ENCODE measurements at regions not wholly inside any gene's neighbourhood (a gene's known extent, or its start where the extent isn't known, plus 50 kb on each side); places are given as distances from the start of the nearest gene placed in this dataset.
"Not testable (repeated sequence)": the region's sequence is repeated elsewhere in the genome, so short reads cannot be mapped to it uniquely, and the experiment has no call there.

GRCh38 chr14:83147006-83147405 is 1613.4 kb upstream of the SEL1L start:
- no peak overlapping the region for H3K4me3 ChIP-seq
- no peaks in the 10 kb centered on the region for H3K36me3 ChIP-seq
- no peaks in the 10 kb centered on the region for H3K27me3 ChIP-seq
- no peaks in the 10 kb centered on the region for H3K9me3 ChIP-seq (replicated peaks)
- H3K27ac ChIP-seq = no peak overlapping the region
- no peak for DNase-seq
- H3K4me1 ChIP-seq = no peaks in the 10 kb centered on the region

- H3K4me1 ChIP-seq = no peaks in the 10 kb centered on the region
- H3K27ac ChIP-seq = no peak overlapping the region
- no peaks in the 10 kb centered on the region for H3K9me3 ChIP-seq (replicated peaks)
- H3K27me3 ChIP-seq = no peaks in the 10 kb centered on the region
- H3K36me3 ChIP-seq = no peaks in the 10 kb centered on the region
- no peak overlapping the region for H3K4me3 ChIP-seq
- DNase-seq = no peak
Observed at GRCh38 chr14:83151571-83151970, 1617.9 kb upstream of the SEL1L start.

- Histone ChIP-seq H3K27me3 (no peaks in the 10 kb centered on the region), H3K4me1 (no peaks in the 10 kb centered on the region), H3K27ac (no peak overlapping the region), H3K9me3 (replicated peaks) (no peaks in the 10 kb centered on the region), H3K4me3 (no peak overlapping the region), H3K36me3 (no peaks in the 10 kb centered on the region)
- no peak for DNase-seq
Observed at GRCh38 chr14:83153081-83153480, 1619.4 kb upstream of the SEL1L start.

- no peak overlapping the region for H3K4me3 ChIP-seq
- no peak for DNase-seq
- H3K4me1 ChIP-seq = no peaks in the 10 kb centered on the region
- no peaks in the 10 kb centered on the region for H3K9me3 ChIP-seq (replicated peaks)
- H3K27me3 ChIP-seq = no peaks in the 10 kb centered on the region
- H3K27ac ChIP-seq = no peak overlapping the region
- no peaks in the 10 kb centered on the region for H3K36me3 ChIP-seq
Observed at GRCh38 chr14:83162361-83162929, 1628.8 kb upstream of the SEL1L start.

GRCh38 chr14:83163016-83163415 is 1629.4 kb upstream of the SEL1L start:
- no peaks in the 10 kb centered on the region for H3K27me3 ChIP-seq
- no peaks in the 10 kb centered on the region for H3K9me3 ChIP-seq (replicated peaks)
- no peak overlapping the region for H3K27ac ChIP-seq
- no peak overlapping the region for H3K4me3 ChIP-seq
- no peaks in the 10 kb centered on the region for H3K4me1 ChIP-seq
- H3K36me3 ChIP-seq = no peaks in the 10 kb centered on the region
- no peak for DNase-seq

- Histone ChIP-seq H3K27ac (no peak overlapping the region), H3K4me1 (no peaks in the 10 kb centered on the region), H3K27me3 (no peaks in the 10 kb centered on the region), H3K9me3 (replicated peaks) (no peaks in the 10 kb centered on the region), H3K4me3 (no peak overlapping the region), H3K36me3 (no peaks in the 10 kb centered on the region)
- no peak for DNase-seq
Observed at GRCh38 chr14:83164016-83164415, 1630.4 kb upstream of the SEL1L start.

- Histone ChIP-seq H3K4me3 (no peak overlapping the region), H3K36me3 (no peaks in the 10 kb centered on the region), H3K4me1 (no peaks in the 10 kb centered on the region), H3K27me3 (no peaks in the 10 kb centered on the region), H3K9me3 (replicated peaks) (no peaks in the 10 kb centered on the region), H3K27ac (no peak overlapping the region)
- DNase-seq = no peak
Observed at GRCh38 chr14:83164591-83164990, 1630.9 kb upstream of the SEL1L start.

- H3K27ac ChIP-seq = no peak overlapping the region
- no peaks in the 10 kb centered on the region for H3K4me1 ChIP-seq
- no peaks in the 10 kb centered on the region for H3K36me3 ChIP-seq
- H3K27me3 ChIP-seq = no peaks in the 10 kb centered on the region
- DNase-seq = no peak
- H3K4me3 ChIP-seq = no peak overlapping the region
- H3K9me3 ChIP-seq (replicated peaks) = no peaks in the 10 kb centered on the region
Observed at GRCh38 chr14:83170165-83170564, 1636.5 kb upstream of the SEL1L start.

GRCh38 chr14:83171761-83172160 is 1638.1 kb upstream of the SEL1L start:
- no peaks in the 10 kb centered on the region for H3K27me3 ChIP-seq
- H3K27ac ChIP-seq = no peak overlapping the region
- no peaks in the 10 kb centered on the region for H3K4me1 ChIP-seq
- H3K4me3 ChIP-seq = no peak overlapping the region
- H3K9me3 ChIP-seq (replicated peaks) = no peaks in the 10 kb centered on the region
- DNase-seq = no peak
- H3K36me3 ChIP-seq = no peaks in the 10 kb centered on the region

GRCh38 chr14:83172363-83172762 is 1638.7 kb upstream of the SEL1L start:
- DNase-seq = no peak

GRCh38 chr14:83173687-83174086 is 1640.0 kb upstream of the SEL1L start:
- H3K4me3 ChIP-seq = no peak overlapping the region
- no peaks in the 10 kb centered on the region for H3K36me3 ChIP-seq
- no peaks in the 10 kb centered on the region for H3K9me3 ChIP-seq (replicated peaks)
- DNase-seq = no peak
- H3K27me3 ChIP-seq = no peaks in the 10 kb centered on the region
- no peaks in the 10 kb centered on the region for H3K4me1 ChIP-seq
- H3K27ac ChIP-seq = no peak overlapping the region

More at GRCh38 chr14:83172363-83172762, 1638.7 kb upstream of the SEL1L start:
- Histone ChIP-seq H3K36me3 (no peaks in the 10 kb centered on the region), H3K27ac (no peak overlapping the region), H3K9me3 (replicated peaks) (no peaks in the 10 kb centered on the region), H3K4me1 (no peaks in the 10 kb centered on the region), H3K27me3 (no peaks in the 10 kb centered on the region), H3K4me3 (no peak overlapping the region)

GRCh38 chr14:83184531-83184930 is 1650.9 kb upstream of the SEL1L start:
- no peak for DNase-seq
- H3K27me3 ChIP-seq = no peaks in the 10 kb centered on the region
- H3K27ac ChIP-seq = no peak overlapping the region

GRCh38 chr14:83188311-83188710 is 1654.7 kb upstream of the SEL1L start:
- H3K27ac ChIP-seq; H3K4me1 ChIP-seq; H3K4me3 ChIP-seq; H3K36me3 ChIP-seq; DNase-seq; H3K27me3 ChIP-seq; H3K9me3 ChIP-seq (replicated peaks): not testable (repeated sequence)

More at GRCh38 chr14:83184531-83184930, 1650.9 kb upstream of the SEL1L start:
- H3K36me3 ChIP-seq = no peaks in the 10 kb centered on the region
- no peaks in the 10 kb centered on the region for H3K9me3 ChIP-seq (replicated peaks)
- no peaks in the 10 kb centered on the region for H3K4me1 ChIP-seq
- H3K4me3 ChIP-seq = no peak overlapping the region

- no peaks in the 10 kb centered on the region for H3K27me3 ChIP-seq
- no peak for DNase-seq
- no peaks in the 10 kb centered on the region for H3K36me3 ChIP-seq
Observed at GRCh38 chr14:83196236-83196635, 1662.6 kb upstream of the SEL1L start.

GRCh38 chr14:83197271-83197670 is 1663.6 kb upstream of the SEL1L start:
- Histone ChIP-seq H3K9me3 (replicated peaks) (no peaks in the 10 kb centered on the region), H3K27me3 (no peaks in the 10 kb centered on the region), H3K27ac (no peak overlapping the region), H3K36me3 (no peaks in the 10 kb centered on the region), H3K4me1 (no peaks in the 10 kb centered on the region), H3K4me3 (no peak overlapping the region)
- DNase-seq = no peak

More at GRCh38 chr14:83196236-83196635, 1662.6 kb upstream of the SEL1L start:
- Histone ChIP-seq H3K27ac (no peak overlapping the region), H3K4me1 (no peaks in the 10 kb centered on the region), H3K4me3 (no peak overlapping the region), H3K9me3 (replicated peaks) (no peaks in the 10 kb centered on the region)

- DNase-seq = no peak
- no peaks in the 10 kb centered on the region for H3K4me1 ChIP-seq
- no peak overlapping the region for H3K4me3 ChIP-seq
- no peaks in the 10 kb centered on the region for H3K9me3 ChIP-seq (replicated peaks)
- no peaks in the 10 kb centered on the region for H3K36me3 ChIP-seq
- no peaks in the 10 kb centered on the region for H3K27me3 ChIP-seq
- no peak overlapping the region for H3K27ac ChIP-seq
Observed at GRCh38 chr14:83207550-83207949, 1673.9 kb upstream of the SEL1L start.
